GM23338 (cell line): ENCODE measurements at regions not wholly inside any gene's neighbourhood (a gene's known extent, or its start where the extent isn't known, plus 50 kb on each side); places are given as distances from the start of the nearest gene placed in this dataset.

Source experiments
- CREB1 ChIP-seq: fragments of 250-450 bp; sonication (Bioruptor Pico); IDR thresholded peaks from 2 replicates; pipeline ENCODE4 v1.5.0; 2020; ENCODE audit warnings: low read depth, mild to moderate bottlenecking, moderate library complexity
- EZH2 ChIP-seq: fragments of 200-600 bp; sonication (generic); IDR thresholded peaks from one replicate; pipeline ENCODE4 v1.8.0; 2017; ENCODE audit warnings: antibody characterized with exemption, mild to moderate bottlenecking, low read depth; ENCODE audit not compliant: unreplicated experiment
- EZH2phosphoT487 ChIP-seq: fragments of 200-600 bp; sonication (generic); IDR thresholded peaks from one replicate; pipeline ENCODE4 v1.8.1; 2018; ENCODE audit warnings: antibody characterized with exemption; ENCODE audit not compliant: unreplicated experiment
- JUNB ChIP-seq: IDR thresholded peaks from one replicate; pipeline ENCODE4 v1.6.1; 2016; ENCODE audit warnings: antibody characterized with exemption; ENCODE audit not compliant: unreplicated experiment
- NANOG ChIP-seq: IDR thresholded peaks from 2 replicates; pipeline ENCODE4 v1.6.1; 2016; ENCODE audit warnings: antibody characterized with exemption, borderline replicate concordance
- POLR2AphosphoS5 ChIP-seq: IDR thresholded peaks from 2 replicates; pipeline ENCODE4 v1.6.1; 2016; ENCODE audit warnings: antibody characterized with exemption, low read depth
- STAT1 ChIP-seq: IDR thresholded peaks from one replicate; pipeline ENCODE4 v1.6.1; 2016; ENCODE audit warnings: antibody characterized with exemption; ENCODE audit not compliant: unreplicated experiment
- ZNF114 ChIP-seq: fragments of 250-450 bp; sonication (Bioruptor Pico); IDR thresholded peaks from 2 replicates; pipeline ENCODE4 v1.5.0; 2020; ENCODE audit warnings: mild to moderate bottlenecking, moderate library complexity
- ZNF331 ChIP-seq: fragments of 250-450 bp; sonication (Bioruptor Pico); IDR thresholded peaks from 2 replicates; pipeline ENCODE4 v1.5.0; 2020; ENCODE audit warnings: low read depth, mild to moderate bottlenecking, moderate library complexity
- TF ChIP-seq, protein P1 (sequence below), 2 experiments: fragments of 200-600 bp in 1 of 2; sonication (generic) in 1 of 2; conservative IDR thresholded peaks; 2 replicates each; pipeline versions ENCODE4 v1.5.1 to v1.6.1; 2016 to 2017; ENCODE audit warnings: antibody characterized with exemption in 2 of 2, low read depth in 2 of 2, mild to moderate bottlenecking in 2 of 2, moderate library complexity in 1 of 2
- TF ChIP-seq, protein P2 (sequence below): IDR thresholded peaks from one replicate; pipeline ENCODE4 v1.6.1; 2018; ENCODE audit warnings: antibody characterized with exemption; ENCODE audit not compliant: unreplicated experiment
- TF ChIP-seq, protein P3 (sequence below): IDR thresholded peaks from 2 replicates; pipeline ENCODE4 v1.6.1; 2016; ENCODE audit warnings: antibody characterized with exemption
- TF ChIP-seq, protein P4 (sequence below): fragments of 250-450 bp; sonication (Bioruptor Pico); IDR thresholded peaks from 2 replicates; pipeline ENCODE4 v1.5.0; 2020; ENCODE audit warnings: mild to moderate bottlenecking, moderate library complexity

DNA sequence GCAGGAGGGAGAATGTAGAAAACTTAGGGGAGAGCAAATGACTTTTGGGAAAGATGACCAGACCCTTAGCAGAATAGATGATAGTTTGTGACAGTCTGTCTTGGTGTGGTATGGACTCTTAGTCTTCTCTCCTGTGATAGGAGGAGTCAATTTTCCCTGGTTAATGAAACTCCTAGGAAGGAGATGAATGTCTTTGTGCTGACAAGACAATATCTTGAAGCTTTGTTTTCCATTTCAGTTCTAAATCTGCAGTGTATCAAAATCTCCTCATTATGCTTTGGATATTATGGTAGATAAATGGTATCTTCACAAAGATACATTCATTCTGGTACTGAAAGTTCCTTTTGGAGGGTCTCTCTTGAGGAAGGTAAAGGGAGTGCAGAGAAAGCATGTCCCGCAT, 77.8 kb upstream of the ZNF717 start:
- TF ChIP-seq, protein P1, sequence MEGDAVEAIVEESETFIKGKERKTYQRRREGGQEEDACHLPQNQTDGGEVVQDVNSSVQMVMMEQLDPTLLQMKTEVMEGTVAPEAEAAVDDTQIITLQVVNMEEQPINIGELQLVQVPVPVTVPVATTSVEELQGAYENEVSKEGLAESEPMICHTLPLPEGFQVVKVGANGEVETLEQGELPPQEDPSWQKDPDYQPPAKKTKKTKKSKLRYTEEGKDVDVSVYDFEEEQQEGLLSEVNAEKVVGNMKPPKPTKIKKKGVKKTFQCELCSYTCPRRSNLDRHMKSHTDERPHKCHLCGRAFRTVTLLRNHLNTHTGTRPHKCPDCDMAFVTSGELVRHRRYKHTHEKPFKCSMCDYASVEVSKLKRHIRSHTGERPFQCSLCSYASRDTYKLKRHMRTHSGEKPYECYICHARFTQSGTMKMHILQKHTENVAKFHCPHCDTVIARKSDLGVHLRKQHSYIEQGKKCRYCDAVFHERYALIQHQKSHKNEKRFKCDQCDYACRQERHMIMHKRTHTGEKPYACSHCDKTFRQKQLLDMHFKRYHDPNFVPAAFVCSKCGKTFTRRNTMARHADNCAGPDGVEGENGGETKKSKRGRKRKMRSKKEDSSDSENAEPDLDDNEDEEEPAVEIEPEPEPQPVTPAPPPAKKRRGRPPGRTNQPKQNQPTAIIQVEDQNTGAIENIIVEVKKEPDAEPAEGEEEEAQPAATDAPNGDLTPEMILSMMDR (conservative IDR thresholded peaks at IDR 0.05; ENCODE audit: low read depth in 2 of 2), result no peak
- TF ChIP-seq EZH2 (no peak), POLR2AphosphoS5 (no peak), CREB1 (no peak), JUNB (no peak), EZH2phosphoT487 (no peak), ZNF114 (CRISPR knock-in tag) (no peak), STAT1 (no peak), ZNF331 (no peak), NANOG (no peak)
- TF ChIP-seq, protein P2, sequence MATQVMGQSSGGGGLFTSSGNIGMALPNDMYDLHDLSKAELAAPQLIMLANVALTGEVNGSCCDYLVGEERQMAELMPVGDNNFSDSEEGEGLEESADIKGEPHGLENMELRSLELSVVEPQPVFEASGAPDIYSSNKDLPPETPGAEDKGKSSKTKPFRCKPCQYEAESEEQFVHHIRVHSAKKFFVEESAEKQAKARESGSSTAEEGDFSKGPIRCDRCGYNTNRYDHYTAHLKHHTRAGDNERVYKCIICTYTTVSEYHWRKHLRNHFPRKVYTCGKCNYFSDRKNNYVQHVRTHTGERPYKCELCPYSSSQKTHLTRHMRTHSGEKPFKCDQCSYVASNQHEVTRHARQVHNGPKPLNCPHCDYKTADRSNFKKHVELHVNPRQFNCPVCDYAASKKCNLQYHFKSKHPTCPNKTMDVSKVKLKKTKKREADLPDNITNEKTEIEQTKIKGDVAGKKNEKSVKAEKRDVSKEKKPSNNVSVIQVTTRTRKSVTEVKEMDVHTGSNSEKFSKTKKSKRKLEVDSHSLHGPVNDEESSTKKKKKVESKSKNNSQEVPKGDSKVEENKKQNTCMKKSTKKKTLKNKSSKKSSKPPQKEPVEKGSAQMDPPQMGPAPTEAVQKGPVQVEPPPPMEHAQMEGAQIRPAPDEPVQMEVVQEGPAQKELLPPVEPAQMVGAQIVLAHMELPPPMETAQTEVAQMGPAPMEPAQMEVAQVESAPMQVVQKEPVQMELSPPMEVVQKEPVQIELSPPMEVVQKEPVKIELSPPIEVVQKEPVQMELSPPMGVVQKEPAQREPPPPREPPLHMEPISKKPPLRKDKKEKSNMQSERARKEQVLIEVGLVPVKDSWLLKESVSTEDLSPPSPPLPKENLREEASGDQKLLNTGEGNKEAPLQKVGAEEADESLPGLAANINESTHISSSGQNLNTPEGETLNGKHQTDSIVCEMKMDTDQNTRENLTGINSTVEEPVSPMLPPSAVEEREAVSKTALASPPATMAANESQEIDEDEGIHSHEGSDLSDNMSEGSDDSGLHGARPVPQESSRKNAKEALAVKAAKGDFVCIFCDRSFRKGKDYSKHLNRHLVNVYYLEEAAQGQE, result no peak
- TF ChIP-seq, protein P3, sequence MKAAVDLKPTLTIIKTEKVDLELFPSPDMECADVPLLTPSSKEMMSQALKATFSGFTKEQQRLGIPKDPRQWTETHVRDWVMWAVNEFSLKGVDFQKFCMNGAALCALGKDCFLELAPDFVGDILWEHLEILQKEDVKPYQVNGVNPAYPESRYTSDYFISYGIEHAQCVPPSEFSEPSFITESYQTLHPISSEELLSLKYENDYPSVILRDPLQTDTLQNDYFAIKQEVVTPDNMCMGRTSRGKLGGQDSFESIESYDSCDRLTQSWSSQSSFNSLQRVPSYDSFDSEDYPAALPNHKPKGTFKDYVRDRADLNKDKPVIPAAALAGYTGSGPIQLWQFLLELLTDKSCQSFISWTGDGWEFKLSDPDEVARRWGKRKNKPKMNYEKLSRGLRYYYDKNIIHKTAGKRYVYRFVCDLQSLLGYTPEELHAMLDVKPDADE, result no peak
- TF ChIP-seq, protein P4, sequence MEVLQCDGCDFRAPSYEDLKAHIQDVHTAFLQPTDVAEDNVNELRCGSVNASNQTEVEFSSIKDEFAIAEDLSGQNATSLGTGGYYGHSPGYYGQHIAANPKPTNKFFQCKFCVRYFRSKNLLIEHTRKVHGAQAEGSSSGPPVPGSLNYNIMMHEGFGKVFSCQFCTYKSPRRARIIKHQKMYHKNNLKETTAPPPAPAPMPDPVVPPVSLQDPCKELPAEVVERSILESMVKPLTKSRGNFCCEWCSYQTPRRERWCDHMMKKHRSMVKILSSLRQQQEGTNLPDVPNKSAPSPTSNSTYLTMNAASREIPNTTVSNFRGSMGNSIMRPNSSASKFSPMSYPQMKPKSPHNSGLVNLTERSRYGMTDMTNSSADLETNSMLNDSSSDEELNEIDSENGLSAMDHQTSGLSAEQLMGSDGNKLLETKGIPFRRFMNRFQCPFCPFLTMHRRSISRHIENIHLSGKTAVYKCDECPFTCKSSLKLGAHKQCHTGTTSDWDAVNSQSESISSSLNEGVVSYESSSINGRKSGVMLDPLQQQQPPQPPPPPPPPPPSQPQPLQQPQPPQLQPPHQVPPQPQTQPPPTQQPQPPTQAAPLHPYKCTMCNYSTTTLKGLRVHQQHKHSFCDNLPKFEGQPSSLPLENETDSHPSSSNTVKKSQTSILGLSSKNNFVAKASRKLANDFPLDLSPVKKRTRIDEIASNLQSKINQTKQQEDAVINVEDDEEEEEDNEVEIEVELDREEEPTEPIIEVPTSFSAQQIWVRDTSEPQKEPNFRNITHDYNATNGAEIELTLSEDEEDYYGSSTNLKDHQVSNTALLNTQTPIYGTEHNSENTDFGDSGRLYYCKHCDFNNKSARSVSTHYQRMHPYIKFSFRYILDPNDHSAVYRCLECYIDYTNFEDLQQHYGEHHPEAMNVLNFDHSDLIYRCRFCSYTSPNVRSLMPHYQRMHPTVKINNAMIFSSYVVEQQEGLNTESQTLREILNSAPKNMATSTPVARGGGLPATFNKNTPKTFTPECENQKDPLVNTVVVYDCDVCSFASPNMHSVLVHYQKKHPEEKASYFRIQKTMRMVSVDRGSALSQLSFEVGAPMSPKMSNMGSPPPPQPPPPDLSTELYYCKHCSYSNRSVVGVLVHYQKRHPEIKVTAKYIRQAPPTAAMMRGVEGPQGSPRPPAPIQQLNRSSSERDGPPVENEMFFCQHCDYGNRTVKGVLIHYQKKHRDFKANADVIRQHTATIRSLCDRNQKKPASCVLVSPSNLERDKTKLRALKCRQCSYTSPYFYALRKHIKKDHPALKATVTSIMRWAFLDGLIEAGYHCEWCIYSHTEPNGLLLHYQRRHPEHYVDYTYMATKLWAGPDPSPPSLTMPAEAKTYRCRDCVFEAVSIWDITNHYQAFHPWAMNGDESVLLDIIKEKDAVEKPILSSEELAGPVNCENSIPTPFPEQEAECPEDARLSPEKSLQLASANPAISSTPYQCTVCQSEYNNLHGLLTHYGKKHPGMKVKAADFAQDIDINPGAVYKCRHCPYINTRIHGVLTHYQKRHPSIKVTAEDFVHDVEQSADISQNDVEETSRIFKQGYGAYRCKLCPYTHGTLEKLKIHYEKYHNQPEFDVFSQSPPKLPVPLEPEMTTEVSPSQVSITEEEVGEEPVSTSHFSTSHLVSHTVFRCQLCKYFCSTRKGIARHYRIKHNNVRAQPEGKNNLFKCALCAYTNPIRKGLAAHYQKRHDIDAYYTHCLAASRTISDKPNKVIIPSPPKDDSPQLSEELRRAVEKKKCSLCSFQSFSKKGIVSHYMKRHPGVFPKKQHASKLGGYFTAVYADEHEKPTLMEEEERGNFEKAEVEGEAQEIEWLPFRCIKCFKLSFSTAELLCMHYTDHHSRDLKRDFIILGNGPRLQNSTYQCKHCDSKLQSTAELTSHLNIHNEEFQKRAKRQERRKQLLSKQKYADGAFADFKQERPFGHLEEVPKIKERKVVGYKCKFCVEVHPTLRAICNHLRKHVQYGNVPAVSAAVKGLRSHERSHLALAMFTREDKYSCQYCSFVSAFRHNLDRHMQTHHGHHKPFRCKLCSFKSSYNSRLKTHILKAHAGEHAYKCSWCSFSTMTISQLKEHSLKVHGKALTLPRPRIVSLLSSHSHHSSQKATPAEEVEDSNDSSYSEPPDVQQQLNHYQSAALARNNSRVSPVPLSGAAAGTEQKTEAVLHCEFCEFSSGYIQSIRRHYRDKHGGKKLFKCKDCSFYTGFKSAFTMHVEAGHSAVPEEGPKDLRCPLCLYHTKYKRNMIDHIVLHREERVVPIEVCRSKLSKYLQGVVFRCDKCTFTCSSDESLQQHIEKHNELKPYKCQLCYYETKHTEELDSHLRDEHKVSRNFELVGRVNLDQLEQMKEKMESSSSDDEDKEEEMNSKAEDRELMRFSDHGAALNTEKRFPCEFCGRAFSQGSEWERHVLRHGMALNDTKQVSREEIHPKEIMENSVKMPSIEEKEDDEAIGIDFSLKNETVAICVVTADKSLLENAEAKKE (CRISPR knock-in tag), result no peak
